GM21515 (cell line): ENCODE measurements at regions not wholly inside any gene's neighbourhood (a gene's known extent, or its start where the extent isn't known, plus 50 kb on each side); places are given as distances from the start of the nearest gene placed in this dataset.
"Not testable (repeated sequence)": the region's sequence is repeated elsewhere in the genome, so short reads cannot be mapped to it uniquely, and the experiment has no call there.

Source experiments
- ATAC-seq: cut with Tn5 transposase; IDR thresholded peaks from one replicate; pipeline ENCODE4 v1.9.1; 2021; ENCODE audit not compliant: unreplicated experiment

GRCh38 chr6:85092226-85092625 lies 327.8 kb upstream of the TBX18 start:
- ATAC-seq = no peak

GRCh38 chr6:85089255-85089654 lies 324.9 kb upstream of the TBX18 start:
- ATAC-seq = no peak

GRCh38 chr6:85085875-85086274 lies 321.5 kb upstream of the TBX18 start:
- no peak for ATAC-seq

DNA sequence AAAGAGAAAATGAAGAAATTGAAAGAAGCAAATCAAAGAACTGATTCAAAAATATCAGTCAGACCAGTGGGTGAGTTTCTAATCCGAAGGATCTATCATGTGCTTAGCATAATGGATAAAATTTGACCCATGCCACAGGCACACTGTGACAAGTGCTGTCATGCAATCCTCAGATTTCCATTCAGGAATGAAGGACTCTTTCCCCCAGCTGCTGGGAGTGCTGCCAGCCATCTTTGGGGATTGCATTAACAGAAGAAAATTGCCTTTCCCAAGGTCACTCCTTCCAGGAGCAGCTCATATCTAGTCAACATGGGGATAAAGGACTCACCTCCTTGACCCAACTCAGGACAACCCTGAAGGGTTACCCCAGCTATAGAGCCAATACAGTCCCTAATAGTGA lies 316.7 kb upstream of the TBX18 start:
- ATAC-seq = no peak

GRCh38 chr6:85079761-85080160 lies 315.4 kb upstream of the TBX18 start:
- no peak for ATAC-seq

DNA sequence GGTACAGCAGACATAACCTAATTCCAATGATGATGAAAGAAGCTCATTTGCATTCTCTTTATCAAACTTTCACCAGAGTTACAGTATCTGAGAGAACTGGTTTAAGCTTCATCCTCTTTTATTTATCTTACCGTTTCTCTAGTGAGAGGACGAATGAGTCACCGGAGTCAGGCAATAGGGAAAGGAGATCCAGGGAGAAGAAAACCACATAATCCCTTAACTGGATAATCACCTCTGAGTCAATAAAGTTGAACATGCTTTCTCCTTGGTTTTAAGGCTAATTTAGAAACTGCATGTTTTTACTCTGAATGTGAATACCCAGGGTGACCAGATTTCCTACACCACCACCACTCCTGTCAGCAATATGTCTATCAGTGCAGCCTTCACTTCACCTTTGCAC lies 313.7 kb upstream of the TBX18 start:
- no peak for ATAC-seq

GRCh38 chr6:85077098-85077497 lies 312.7 kb upstream of the TBX18 start:
- ATAC-seq = no peak

DNA sequence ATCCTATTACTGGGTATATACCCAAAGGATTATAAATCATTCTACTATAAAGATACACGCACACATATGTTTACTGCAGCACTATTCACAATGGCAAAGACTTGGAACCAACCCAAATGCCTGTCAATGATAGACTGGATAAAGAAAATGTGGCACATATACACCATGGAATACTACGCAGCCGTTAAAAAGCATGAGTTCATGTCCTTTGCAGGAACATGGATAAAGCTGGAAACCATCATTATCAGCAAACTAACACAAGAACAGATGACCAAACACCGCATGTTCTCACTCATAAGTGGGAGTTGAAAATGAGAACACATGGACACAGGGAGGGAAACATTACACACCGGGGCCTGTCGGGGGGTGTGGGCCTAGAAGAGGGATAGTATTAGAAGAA lies 307.4 kb upstream of the TBX18 start:
- not testable (repeated sequence) for ATAC-seq

- no peak for ATAC-seq
Observed at GRCh38 chr6:85069577-85069976, 305.2 kb upstream of the TBX18 start.

GRCh38 chr6:85068221-85068620 lies 303.8 kb upstream of the TBX18 start:
- no peak for ATAC-seq

DNA sequence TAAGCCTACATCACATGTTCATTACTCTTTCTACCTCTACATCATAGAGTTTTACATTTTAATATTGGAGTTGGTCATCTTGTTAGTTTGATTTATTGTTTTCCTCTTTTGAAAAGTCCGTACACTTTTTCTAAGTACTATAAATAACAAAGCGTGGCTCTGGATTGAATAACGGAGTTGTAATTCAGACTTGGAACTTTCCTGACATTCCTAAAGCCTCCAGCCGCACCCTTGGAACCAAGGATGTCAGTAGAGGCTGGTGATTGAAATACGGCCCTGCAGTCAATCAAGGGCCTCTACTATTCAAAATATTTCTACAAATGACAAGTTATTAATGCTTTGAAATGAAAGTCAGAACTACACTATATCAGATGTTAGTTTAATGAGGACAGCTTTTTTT lies 301.9 kb upstream of the TBX18 start:
- ATAC-seq = no peak

- ATAC-seq = no peak
Observed at GRCh38 chr6:85065831-85066230, 301.4 kb upstream of the TBX18 start.

- no peak for ATAC-seq
Observed at GRCh38 chr6:85063611-85064010, 299.2 kb upstream of the TBX18 start.

GRCh38 chr6:85062884-85063283 lies 298.5 kb upstream of the TBX18 start:
- ATAC-seq = no peak

DNA sequence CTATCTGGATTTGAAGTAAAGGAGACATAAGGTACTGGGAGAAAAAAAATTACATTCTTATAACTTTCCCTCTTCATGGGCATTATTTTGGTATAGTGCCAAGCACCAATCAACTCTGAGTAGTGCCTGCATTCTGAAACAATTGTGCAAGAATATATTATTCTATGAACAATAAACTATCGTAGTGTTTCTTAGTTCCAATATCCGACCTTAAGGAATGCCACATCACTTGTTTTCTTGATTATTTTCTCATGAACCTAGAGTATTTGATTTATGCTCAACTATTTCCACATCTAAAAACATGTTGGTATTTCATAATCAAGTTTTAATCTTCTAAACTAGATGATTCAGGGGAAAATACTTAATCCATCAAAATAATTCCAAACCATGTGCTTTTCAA lies 294.4 kb upstream of the TBX18 start:
- ATAC-seq = no peak

- ATAC-seq = no peak
Observed at GRCh38 chr6:85050149-85050548, 285.8 kb upstream of the TBX18 start.

DNA sequence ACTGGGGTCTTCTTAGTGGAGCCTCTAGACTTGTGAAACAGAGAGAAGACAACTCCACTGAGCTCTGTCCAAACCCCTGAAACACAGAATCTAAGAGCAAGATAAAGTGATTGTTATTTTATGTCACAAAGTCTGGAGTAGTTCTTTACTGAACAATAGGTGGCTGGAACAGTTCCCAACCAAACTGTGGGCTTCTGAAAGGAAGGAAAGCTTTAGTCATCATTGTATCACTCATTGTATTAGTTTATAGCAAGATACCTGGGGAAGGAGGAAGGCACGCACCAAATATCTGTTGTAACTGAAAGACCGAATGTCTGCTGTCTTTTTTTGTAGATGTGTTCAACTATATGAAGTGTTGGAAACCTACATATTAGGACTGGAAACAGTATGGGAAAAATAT lies 284.9 kb upstream of the TBX18 start:
- no peak for ATAC-seq

DNA sequence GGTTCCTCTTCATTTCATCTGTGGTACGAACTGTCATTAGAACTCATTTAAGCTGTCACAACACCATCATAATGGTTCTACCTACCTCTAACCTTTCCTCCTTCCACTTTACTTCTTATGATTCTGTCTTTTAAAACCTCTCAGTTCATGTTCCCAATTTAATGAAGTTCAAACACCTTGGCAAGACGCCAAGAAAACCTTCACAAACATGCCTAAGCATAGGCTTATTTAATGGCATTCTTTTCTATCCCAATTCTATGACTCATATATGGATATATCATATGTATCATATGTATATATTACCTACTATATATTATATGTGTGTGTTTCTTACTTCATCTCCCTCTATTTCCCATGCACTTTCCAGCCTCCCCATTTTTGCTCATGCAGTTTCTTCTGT lies 283.4 kb upstream of the TBX18 start:
- no peak for ATAC-seq

GRCh38 chr6:85045767-85046166 lies 281.4 kb upstream of the TBX18 start:
- not testable (repeated sequence) for ATAC-seq

GRCh38 chr6:85044361-85044760 lies 280.0 kb upstream of the TBX18 start:
- ATAC-seq = no peak

GRCh38 chr6:85041376-85041775 lies 277.0 kb upstream of the TBX18 start:
- ATAC-seq = peak; percentile 66

GRCh38 chr6:85037221-85037620 lies 272.8 kb upstream of the TBX18 start:
- no peak for ATAC-seq

DNA sequence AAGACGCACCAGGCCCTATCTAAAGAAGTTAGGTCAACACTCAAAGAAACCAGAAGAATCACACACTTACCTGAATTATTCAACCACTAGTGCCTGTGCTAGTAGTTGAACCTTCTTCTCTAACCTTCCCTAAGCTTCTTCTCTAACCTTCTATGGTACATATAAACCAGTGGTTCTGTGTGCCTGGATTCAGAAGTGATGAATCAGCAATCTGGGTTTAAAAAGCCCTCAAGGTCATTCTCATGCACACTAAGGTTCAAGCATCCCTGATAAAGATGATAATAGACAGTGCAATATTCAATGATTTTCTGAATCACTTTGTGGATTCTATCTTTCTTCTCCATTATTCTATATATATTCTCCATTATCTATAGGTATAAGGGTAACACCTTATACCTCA lies 271.4 kb upstream of the TBX18 start:
- ATAC-seq = no peak

- ATAC-seq = no peak
Observed at GRCh38 chr6:85033547-85033946, 269.1 kb upstream of the TBX18 start.
